Fibroblast of skin of scalp (primary cell): ENCODE measurements at regions not wholly inside any gene's neighbourhood (a gene's known extent, or its start where the extent isn't known, plus 50 kb on each side); places are given as distances from the start of the nearest gene placed in this dataset.
A peak's percentile ranks its signal among the peaks of the same experiment; 100 is the strongest.
"Not testable (repeated sequence)": the region's sequence is repeated elsewhere in the genome, so short reads cannot be mapped to it uniquely, and the experiment has no call there.

Experiments
- DNase-seq: peaks from one replicate; pipeline ENCODE4 v3.0.0-alpha.2; 2013

DNA sequence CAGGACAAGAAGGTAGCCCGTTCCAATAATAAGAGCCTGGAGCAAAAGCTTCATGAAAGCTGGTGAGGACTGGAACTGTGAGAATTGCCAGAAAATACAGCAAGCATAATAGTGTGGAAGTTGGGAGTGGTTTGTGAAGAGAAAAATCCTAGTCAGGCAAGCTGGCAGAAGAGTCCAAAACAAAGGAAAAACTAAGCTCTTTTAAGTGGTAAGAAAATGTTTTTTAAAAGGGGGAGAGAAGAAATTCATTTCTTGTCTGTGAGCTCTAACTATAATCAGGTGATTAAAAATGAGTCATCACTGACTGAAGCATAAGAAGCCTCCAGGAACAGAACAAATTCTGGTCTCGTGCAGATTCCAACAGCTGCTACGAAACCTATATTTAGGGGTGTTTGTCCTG lies 102.6 kb downstream of the CAAP1 start:
- DNase-seq, result no peak

DNA sequence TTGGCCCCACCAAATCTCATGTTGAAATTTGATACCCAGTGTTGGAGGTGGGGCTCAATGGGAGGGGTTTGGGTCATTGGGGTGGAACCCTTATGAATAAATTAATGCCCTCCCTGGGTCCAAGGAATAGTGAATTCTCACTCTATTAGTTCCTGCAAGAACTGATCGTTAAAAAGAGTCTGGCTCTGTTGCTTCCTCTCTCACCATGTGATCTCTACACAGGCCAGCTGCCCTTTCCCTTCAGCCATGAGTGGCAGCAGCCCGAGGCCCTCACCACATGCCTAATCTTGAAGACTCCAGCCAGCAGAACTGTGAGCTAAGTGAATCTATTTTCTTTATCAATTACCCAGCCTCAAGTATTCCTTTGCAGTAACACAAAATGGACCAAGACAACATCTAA lies 106.0 kb downstream of the CAAP1 start:
- no peak for DNase-seq

DNA sequence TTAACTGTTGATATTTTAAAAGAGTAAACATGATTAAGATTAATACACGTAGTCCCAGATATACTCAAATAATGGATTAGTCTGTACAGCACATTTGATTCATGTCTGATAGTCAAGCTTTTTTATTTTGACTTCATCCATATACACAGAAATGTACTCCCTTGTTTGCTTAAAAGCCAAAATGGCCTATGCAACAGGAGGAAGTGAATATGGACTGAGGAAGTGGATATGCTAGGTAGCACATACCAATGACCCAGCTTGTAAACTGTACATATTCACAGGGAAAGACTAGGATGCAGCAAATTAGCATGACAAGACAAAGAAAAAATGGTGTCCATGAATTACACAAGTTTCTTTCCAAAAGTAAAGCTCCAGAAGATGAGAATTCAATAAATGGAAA lies 109.7 kb downstream of the CAAP1 start:
- DNase-seq, result no peak

DNA sequence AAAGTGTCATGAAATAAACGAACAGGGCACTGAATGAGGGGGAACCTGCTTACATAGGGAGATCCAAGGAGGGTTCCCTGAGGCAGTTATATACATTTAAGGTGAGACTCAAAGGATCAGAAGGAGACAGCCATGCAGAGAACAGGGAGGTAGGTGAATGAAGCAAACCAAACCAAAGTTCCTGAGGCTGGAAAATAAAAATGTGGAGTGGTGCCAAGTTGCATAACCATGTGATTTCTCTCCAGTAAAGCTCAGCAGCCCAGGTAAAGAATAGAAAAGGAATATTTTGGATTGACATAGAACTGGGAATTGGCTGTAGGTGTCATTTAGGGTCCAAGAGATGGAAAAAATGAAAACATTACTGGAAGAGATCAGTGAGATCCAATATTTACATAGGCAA lies 110.7 kb downstream of the CAAP1 start:
- DNase-seq, result no peak

DNA sequence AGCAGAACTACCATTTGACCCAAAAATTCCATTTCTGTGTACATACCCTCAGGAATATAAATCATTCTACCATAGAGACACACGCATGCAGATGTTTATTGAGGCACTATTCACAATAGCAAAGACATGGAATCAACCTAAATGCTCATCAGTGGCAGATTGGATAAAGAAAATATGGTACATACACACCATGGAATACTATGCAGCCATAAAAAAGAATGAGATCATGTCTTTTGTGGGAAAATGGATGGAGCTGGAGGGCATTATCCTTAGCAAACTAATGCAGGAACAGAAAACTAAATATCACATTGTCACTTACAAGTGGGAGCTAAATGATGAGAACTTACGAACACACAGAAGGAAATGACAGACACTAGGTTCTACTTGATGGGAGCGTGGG lies 112.3 kb downstream of the CAAP1 start:
- not testable (repeated sequence) for DNase-seq

DNA sequence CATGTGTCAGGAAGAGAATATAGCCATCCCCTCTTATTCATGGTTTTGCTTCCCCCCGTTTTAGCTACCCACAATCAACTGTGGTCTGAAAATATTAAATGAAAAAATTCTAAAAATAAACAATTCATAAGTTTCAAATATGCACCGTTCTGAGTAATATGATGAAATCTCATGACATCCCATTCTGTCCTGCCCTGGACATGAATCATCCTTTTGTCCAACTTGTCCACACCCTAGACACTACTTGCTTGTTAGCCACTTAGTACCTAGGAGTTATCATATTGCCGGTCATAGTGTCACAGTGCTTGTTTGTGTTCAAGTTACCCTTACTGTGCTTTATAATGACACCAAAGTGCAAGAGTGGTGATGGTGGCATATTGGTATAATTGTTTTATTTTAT lies 113.5 kb downstream of the CAAP1 start:
- DNase-seq, result peak; percentile 60

DNA sequence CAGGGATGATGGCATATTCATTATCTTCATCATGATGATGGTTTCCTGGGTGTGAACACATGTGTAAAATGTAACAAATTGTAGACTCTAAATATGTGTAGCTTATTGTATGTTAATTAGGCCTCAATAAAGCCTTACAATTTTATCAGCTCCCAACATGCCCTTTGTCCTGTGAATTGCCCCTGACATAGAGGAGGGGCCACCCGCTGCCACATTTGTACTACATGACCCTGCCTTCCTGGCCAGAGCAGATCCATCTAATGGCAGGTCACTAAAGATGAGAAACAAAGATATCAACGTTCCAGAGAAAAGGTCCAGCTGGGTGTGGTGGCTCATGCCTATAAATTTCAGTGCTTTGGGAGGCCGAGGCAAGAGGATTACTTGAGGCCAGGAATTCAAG lies 117.2 kb downstream of the CAAP1 start:
- no peak for DNase-seq

DNA sequence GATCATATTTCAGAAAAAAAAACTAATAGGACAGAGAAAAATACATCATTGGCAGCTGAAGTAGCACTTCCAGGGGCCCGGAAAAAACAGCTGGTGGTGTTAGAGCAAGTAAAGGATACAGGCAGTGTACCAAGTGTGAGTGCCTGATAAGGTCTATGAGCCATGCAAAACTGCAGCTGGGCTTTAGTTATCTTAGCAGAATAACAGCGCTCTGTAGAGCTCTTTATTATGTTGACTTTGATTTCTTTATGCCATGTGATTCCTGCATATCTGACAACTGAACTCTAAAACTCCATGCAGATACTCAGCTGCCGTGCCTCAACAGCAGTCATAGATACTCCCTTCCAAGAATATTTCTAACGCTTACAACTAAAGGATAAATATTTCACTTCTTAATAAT lies 119.5 kb downstream of the CAAP1 start:
- no peak for DNase-seq

DNA sequence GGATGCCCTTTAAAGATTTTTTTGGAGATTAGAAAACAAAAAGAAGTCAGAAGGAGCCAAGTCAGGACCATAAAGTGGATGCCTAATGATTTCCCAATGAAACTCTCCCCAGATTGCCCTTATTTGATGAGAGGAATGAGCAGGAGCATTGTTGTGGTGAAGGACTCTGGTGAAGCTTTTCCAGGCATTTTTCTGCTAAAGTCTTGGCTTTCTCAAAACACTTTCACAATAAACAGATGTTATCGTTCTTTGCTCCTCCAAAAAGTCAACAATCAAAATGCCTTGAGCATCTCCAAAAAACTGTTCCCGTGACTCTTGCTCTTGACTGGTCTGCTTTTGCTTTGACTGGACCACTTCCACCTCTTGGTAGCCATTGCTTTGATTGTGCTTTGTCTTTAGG lies 121.8 kb downstream of the CAAP1 start:
- DNase-seq, result no peak

DNA sequence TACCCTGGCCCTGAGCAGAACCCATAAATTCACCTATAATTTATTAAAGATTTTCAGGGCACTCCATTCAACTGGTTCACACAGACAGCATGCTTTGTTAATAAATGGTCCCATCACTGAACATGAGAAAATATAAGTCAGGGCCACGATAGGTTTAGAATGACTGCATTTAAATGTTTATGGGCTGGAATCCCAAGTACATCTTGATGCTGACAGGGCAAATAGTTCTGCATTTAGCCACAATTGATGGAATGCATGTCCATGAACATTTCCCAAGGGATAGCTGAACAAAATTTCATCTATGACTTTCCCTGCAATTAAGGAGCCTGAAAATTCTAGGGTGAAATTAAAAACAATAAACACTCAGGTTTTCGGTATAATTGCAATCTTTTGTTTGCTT lies 124.5 kb downstream of the CAAP1 start:
- DNase-seq, result peak; percentile 42

DNA sequence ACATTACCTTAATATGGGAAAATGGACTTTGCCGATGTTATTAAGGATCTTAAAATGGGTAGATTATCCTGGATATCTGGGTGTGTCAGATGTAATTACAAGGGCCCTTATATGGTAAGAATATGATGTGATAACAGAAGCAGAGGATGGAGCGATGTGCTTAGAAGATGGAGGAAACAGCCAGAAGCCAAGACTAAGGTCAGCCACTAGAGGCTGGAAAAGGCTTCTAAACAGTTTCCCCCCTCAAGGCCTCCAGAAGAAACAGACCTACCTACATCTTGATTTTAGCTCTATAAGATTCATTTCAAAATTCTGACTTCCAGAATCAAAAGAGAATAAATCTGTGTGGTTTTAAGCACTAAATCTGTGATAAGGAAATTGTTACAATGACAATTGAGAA lies 131.9 kb downstream of the CAAP1 start:
- no peak for DNase-seq

DNA sequence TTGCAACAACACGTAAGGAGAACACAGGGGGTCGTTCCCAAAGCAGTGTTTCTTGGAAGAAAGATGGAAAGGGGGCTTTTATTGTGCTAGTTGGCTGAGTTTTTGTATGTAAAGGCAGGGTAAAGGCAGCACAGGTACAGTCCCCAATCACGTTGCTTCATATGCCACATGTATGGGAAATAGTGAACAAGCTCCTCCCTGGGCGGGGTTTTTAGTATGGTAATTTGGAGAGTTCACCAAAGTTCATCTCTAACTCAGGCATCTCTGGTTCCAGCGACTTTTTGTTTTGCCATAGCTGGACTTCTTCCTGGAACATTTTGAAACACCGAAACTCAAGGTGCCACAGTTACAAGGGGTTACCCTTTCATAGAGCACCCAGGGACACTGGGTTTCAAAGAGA lies 133.9 kb downstream of the CAAP1 start:
- DNase-seq, result no peak

DNA sequence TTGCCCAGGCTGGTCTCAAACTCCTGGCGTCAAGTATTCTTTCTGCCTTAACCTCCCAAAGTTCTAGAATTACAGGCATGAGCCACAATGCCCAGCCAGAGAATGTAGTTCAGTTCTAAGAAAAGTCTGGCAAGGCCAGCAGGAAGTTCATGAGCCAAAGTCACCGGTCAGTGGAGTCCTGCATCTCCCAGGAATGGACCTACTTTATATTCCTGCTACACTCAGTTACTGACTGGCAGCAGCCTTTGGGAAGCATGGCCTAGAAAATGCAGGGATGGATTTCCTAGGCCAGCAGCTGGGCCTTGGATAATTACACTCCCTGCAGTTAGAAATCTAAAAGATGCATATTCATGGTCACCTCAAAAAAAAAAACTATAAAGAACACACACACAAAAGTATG lies 135.7 kb downstream of the CAAP1 start:
- no peak for DNase-seq

DNA sequence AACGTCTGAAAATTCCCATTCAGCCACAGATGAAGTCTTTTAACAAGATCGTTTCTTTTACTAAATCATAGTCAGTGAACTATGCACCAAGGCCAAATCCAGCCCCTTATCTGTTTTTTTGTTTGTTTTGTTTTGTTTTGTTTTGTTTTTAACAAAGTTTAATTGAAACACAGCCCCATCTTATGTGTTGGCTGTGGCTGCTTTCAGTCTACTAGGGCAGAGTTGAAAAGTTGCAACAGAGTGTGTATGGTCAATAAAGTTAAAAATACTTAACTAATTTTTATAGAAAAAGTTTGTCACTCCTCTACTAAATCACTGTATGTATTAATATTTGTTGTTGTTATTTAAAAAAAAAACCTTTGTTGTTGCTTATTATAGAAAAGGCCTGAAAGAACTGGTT lies 137.1 kb downstream of the CAAP1 start:
- DNase-seq, result no peak

DNA sequence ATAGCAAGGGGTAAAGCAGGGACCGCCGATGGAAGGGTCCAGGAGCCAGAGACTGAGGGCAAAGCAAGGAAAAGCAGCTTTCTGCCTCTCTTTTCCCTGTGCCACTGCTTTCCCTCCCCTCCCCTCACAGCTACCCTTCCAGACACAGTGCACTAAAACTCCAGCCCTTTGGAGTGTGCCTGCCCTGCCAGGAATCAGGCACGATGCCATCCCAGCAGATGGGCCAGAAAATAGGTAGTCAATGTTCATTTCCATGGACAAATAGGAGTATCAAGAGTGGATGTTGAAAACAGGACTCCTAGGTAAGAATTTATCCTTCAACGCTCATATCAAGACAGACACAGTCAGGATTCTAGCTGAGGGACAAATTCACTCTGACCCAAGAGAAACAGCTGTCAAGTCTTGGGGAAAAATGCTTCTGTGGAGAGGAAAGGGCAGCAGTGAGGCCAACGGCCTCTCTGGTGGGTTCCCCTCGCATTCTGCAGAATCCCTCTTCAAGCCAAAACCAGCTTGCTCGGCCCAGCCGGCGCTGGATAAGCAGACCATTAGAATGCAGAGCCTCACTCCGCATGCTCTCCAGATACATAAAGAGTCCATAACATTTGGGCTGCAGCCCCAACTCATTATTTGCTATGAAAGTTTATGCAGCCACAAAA lies 138.0 kb downstream of the CAAP1 start:
- no peak for DNase-seq

DNA sequence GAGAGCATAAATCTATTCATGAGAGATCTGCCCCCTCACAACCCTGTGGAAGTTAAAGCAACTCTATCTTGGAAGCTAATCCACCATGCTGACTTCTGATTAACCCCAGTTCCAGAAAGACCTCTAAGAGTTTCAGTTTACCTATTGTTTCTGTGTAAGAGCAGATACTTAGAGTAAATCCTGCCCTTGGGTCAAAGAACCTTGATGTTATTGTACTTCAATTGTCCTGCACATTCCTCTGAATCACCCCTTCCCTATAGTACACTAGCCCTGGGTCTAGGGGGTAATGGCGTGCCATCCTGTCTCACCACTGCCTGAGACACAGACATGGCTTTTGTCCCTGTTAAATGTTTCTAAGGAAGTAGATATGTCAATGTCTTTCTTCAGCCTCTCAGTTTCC lies 138.6 kb downstream of the CAAP1 start:
- DNase-seq, result no peak

DNA sequence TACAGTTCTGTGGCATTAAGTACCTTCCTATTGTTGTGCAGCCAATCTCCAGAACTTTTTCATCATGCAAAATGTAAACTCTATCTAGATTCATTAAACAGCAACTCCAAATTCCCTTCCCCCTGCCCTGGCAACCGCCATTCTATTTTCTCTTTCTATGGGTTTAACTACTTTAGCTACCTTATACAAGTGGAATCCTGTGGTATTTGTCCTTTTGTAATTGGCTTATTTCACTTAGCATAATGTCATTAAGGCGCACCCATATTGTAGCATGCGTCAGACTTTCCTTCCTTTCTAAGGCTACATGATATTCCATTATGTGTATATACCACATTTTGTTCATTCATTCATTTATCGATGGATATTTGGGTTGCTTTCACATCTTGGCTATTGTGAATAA lies 142.4 kb downstream of the CAAP1 start:
- DNase-seq, result no peak

DNA sequence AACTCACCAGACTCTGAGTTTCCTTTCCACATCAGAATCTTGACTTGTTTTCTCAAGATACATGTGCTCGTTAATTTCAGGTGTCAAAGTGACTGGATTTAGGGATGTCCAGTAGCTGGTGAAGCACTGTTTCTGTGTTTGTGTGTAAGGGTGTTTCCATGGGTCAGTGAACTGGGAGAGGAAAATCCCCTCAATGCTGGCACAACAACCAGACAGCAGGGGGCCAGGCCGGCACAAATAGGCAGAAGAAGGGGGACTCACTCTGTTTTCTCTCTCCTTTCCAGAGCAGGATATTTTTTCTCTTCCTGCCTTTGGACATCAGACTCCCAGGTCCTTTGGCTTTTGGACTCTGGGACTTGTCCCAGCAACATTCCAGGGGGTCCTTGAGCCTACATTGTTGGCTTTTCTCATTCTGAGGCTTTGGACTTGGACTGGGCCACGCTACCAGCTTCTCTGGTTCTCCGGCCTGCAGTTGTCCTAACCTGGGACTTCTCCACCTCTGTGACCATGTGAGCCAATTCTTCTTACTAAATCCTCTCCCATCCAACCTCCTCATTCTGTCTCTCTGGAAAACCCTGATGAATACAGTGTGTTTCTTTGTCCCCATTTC lies 144.0 kb downstream of the CAAP1 start:
- no peak for DNase-seq

DNA sequence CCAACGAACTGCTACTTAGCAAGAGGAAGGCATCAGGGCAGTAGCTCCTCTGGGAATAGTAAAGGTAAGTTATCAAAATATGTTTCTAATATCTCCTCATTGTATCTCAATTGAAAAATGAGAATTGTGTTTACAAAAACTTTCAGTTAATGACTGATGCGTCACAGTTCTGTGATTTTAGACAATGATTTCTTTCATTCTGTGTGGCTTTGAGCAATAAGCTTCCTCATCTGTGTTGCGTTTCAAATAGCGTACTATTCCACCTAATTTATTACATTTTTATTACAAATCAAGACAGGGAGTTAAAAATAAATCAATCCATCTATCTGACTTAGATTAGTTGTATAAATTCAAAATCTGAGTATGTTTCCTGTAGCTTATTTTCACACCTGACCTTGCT lies 145.0 kb downstream of the CAAP1 start:
- no peak for DNase-seq

DNA sequence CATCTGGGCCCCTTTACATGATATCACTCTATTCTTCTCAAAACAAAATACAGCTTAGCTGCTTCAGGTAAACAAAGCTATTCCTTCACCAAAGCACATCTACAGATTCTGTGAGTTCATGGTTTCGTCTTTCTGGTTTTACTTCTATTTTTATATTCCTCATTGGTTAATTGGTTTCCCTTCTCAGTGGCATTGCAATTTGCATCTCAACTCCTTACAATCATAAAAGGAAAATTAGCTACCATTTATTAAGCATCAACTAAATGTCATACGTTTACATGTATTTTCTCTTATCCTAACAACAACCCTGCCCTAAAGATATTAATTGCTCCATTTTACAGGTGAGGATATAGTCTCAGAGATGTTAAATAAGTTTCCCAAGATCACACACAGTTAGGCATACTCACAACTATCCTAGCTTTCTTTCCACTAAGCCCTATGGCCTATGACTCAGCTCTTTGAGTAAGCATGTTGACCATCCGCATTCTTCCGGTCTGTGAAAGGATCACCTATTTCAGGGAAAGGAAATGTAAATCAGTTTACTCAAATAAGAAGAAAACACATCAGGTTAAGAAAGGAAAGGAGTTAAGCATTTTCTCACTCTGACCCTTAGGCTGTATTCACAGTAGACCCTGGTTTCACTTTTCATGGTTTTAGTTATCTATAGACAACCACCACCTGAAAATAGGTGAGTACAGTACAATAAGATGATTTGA lies 146.1 kb downstream of the CAAP1 start:
- DNase-seq, result no peak

DNA sequence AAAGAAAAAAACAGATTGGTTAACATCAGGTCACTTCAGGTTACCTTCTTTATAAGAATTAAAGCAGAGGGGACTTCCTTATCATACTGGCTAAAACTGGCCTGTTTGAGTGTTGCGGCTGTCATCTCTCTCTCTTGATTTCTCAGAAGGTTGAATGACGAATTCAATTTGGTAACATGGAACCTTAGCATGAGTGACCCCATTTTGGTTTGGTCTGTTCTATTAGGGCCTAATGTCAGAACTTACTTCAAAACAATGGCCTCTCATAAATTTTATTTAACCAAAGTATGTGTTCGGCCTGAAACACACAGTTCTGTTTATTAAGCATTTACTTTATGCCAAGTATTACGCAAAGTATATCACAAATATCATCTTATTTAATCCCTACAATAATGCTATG lies 147.5 kb downstream of the CAAP1 start:
- DNase-seq, result no peak

DNA sequence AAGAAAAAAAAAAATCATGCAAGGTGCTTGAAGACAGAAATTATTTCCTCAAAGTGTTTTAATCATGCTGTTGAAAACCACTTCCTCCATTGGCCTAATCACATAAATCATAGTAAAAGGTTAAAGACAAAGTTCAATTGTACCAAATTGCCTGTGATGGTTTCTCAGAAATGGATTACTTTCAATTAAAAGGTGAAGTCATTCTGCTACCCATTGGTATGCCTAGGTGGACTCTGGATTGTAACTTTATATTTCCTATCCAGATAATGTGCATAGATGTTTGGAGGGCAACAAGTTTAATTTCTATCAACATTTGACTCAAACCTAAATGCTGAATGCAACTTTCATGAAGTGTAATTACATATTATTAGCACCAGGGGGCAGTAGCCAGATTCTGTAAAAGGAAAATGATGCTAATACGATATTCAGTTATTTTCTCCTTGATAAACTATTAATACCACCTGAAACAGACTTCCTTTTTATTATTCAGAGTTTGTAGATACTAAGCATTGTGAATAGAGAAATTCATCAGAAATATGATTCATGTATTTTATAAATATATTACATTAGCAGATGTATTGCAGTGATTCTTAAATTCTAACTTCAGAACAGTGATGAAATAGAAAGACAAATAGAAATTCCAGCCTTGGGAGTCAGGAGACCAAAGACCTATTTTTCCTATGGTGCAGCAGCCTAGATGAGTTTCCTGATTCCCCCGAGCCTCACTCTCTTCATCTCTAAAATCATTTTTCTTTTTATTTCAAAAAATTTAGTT lies 148.2 kb downstream of the CAAP1 start:
- DNase-seq, result peak; percentile 18

DNA sequence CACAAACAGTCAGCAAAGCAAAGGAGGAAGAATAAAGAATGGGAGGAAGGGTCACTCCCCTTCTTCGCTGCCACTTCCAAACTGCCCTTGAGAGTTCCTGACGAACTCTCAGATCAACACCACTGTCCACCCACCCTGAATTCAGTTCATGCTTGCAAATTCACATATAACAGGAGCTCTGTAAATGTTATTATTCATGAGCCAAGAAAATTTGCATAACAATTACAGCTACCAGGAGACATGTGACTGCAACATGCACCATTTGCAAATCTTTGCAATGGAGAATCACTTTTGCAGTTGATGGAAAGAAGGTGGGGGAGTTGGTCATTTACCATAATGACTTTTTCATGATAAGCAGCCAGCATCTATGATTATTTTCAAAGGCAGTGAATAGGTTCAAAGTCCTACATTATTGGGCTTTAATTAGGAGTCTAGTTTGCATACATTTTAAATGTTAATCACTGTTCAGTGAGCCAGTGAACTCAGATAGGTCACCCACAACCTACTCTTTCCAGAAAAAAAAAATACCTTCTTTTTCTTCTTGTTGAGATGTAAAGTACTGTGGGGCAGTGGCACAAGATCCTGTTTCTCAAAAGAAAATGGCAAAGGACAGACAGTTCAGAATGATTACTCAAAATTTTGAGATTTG lies 149.7 kb downstream of the CAAP1 start:
- DNase-seq, result no peak
